WTC11 (cell line): ENCODE measurements at regions not wholly inside any gene's neighbourhood (a gene's known extent, or its start where the extent isn't known, plus 50 kb on each side); places are given as distances from the start of the nearest gene placed in this dataset.

ENCODE experiments used
- ATAC-seq: fragments of 200-7000 bp; cut with Tn5 transposase; 2 replicates; pipeline ENCODE4 v1.10.0; 2021; ENCODE audit warnings: mild to moderate bottlenecking, moderate library complexity
- CTCF ChIA-PET: fragments of 300-600 bp; sonication (Branson Sonifier 250); formaldehyde crosslinking; loops from one replicate; lab custom pipeline; 2021; ENCODE audit warnings: antibody characterized with exemption; lab: Charles Lee
- POLR2A ChIA-PET: fragments of 350-600 bp; sonication (Branson Sonifier 250); formaldehyde crosslinking; loops from one replicate; lab custom pipeline; 2021; ENCODE audit warnings: antibody characterized with exemption; lab: Charles Lee
- DNase-seq: peaks from one replicate; pipeline ENCODE4 v3.0.0; 2021; ENCODE audit warnings: low spot score
- H3K27ac Mint-ChIP-seq: 2 replicates; pipeline ENCODE4 v1.8.0; 2021; ENCODE audit warnings: mixed read lengths
- H3K27me3 Mint-ChIP-seq: 2 replicates; pipeline ENCODE4 v1.8.0; 2021; ENCODE audit warnings: low read depth, mild to moderate bottlenecking, moderate library complexity, mixed read lengths
- H3K36me3 Mint-ChIP-seq: 2 replicates; pipeline ENCODE4 v1.8.0; 2021; ENCODE audit warnings: mixed read lengths
- H3K4me1 Mint-ChIP-seq: 2 replicates; pipeline ENCODE4 v1.8.0; 2022; ENCODE audit warnings: mixed read lengths
- H3K4me3 Mint-ChIP-seq: 2 replicates; pipeline ENCODE4 v1.8.0; 2021; ENCODE audit warnings: mild to moderate bottlenecking, moderate library complexity, mixed read lengths
- H3K9me3 Mint-ChIP-seq: 2 replicates; pipeline ENCODE4 v1.8.0; 2021; ENCODE audit warnings: mixed read lengths
- ATF1 ChIP-seq: sonication (generic); formaldehyde crosslinking; IDR thresholded peaks from 2 replicates; pipeline ENCODE4 v1.8.1; 2023; ENCODE audit warnings: mild to moderate bottlenecking, moderate library complexity, missing genetic modification reagents
- FOXK1 ChIP-seq: sonication (generic); formaldehyde crosslinking; IDR thresholded peaks from 2 replicates; pipeline ENCODE4 v1.8.0; 2022; ENCODE audit warnings: mild to moderate bottlenecking, moderate library complexity, missing genetic modification reagents
- GABPB1 ChIP-seq: sonication (generic); formaldehyde crosslinking; IDR thresholded peaks from 2 replicates; pipeline ENCODE4 v1.8.1; 2023; ENCODE audit warnings: mild to moderate bottlenecking, missing genetic modification reagents
- HMGA2 ChIP-seq: fragments of 250-450 bp; sonication (Bioruptor Pico); IDR thresholded peaks from 2 replicates; pipeline ENCODE4 v1.4.0; 2021; ENCODE audit warnings: mild to moderate bottlenecking, moderate library complexity
- IRF2 ChIP-seq: sonication (generic); formaldehyde crosslinking; IDR thresholded peaks from 2 replicates; pipeline ENCODE4 v1.8.0; 2022; ENCODE audit warnings: low read depth, missing genetic modification reagents, borderline replicate concordance
- JUN ChIP-seq: sonication (generic); formaldehyde crosslinking; IDR thresholded peaks from 2 replicates; pipeline ENCODE4 v1.8.0; 2023; ENCODE audit warnings: mild to moderate bottlenecking, missing genetic modification reagents
- NFE2L1 ChIP-seq: sonication (generic); formaldehyde crosslinking; IDR thresholded peaks from 2 replicates; pipeline ENCODE4 v1.8.1; 2023; ENCODE audit warnings: missing genetic modification reagents
- NR3C1 ChIP-seq: sonication (generic); formaldehyde crosslinking; conservative IDR thresholded peaks from 2 replicates; pipeline ENCODE4 v1.8.1; 2023; ENCODE audit warnings: low read depth, mild to moderate bottlenecking, missing genetic modification reagents
- OVOL2 ChIP-seq: fragments of 250-450 bp; sonication (Bioruptor Pico); IDR thresholded peaks from 2 replicates; pipeline ENCODE4 v1.9.0; 2021; ENCODE audit warnings: mild to moderate bottlenecking, borderline replicate concordance
- TEAD4 ChIP-seq: sonication (generic); formaldehyde crosslinking; IDR thresholded peaks from 2 replicates; pipeline ENCODE4 v1.8.0; 2022; ENCODE audit warnings: mild to moderate bottlenecking, missing genetic modification reagents
- TP53 ChIP-seq: sonication (generic); formaldehyde crosslinking; IDR thresholded peaks from 2 replicates; pipeline ENCODE4 v1.8.1; 2023; ENCODE audit warnings: mild to moderate bottlenecking, missing genetic modification reagents
- ZNF232 ChIP-seq: sonication (generic); formaldehyde crosslinking; IDR thresholded peaks from 2 replicates; pipeline ENCODE4 v1.8.0; 2022; ENCODE audit warnings: mild to moderate bottlenecking, missing genetic modification reagents
- TF ChIP-seq, protein P1 (sequence below): sonication (generic); formaldehyde crosslinking; IDR thresholded peaks from 2 replicates; pipeline ENCODE4 v1.8.0; 2022; ENCODE audit warnings: mild to moderate bottlenecking, missing genetic modification reagents
- TF ChIP-seq, protein P2 (sequence below): sonication (generic); formaldehyde crosslinking; IDR thresholded peaks from 2 replicates; pipeline ENCODE4 v1.8.1; 2023; ENCODE audit warnings: mild to moderate bottlenecking, missing genetic modification reagents, borderline replicate concordance
- TF ChIP-seq, protein P3 (sequence below): sonication (generic); formaldehyde crosslinking; conservative IDR thresholded peaks from 2 replicates; pipeline ENCODE4 v1.8.1; 2023; ENCODE audit warnings: mild to moderate bottlenecking, low read depth, missing genetic modification reagents, moderate library complexity
- TF ChIP-seq, protein P4 (sequence below): fragments of 200-600 bp; IDR thresholded peaks from 2 replicates; pipeline ENCODE4 v1.8.0; 2022; ENCODE audit warnings: antibody characterized with exemption
- TF ChIP-seq, protein P5 (sequence below): sonication (generic); formaldehyde crosslinking; IDR thresholded peaks from 2 replicates; pipeline ENCODE4 v1.8.1; 2023; ENCODE audit warnings: mild to moderate bottlenecking, missing genetic modification reagents

DNA sequence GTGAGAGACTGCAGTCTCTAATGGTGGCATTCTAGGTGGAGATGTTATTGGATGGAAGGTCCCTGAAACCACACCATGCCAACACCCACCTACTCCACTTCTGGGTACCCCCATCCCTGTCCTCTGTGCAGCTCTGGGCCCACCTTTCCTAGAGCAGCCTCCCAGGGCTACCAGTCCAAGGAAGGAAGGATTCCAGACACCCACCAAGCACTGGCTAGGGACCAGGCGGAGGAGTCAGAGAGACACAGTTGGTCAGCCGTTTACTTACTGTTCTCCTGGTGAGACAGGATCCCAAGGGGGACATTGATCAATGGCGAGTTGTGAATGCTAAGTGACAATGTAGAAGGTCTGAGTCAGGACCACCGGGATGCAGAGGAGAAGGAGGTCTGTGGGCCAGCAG lies 151.6 kb downstream of the TTC32 start (continued):
- TF ChIP-seq NFE2L1 (CRISPR knock-in tag) = no peak
- TF ChIP-seq, protein P1, sequence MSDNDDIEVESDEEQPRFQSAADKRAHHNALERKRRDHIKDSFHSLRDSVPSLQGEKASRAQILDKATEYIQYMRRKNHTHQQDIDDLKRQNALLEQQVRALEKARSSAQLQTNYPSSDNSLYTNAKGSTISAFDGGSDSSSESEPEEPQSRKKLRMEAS = no peak
- TF ChIP-seq HMGA2 = no peak
- TF ChIP-seq, protein P2, sequence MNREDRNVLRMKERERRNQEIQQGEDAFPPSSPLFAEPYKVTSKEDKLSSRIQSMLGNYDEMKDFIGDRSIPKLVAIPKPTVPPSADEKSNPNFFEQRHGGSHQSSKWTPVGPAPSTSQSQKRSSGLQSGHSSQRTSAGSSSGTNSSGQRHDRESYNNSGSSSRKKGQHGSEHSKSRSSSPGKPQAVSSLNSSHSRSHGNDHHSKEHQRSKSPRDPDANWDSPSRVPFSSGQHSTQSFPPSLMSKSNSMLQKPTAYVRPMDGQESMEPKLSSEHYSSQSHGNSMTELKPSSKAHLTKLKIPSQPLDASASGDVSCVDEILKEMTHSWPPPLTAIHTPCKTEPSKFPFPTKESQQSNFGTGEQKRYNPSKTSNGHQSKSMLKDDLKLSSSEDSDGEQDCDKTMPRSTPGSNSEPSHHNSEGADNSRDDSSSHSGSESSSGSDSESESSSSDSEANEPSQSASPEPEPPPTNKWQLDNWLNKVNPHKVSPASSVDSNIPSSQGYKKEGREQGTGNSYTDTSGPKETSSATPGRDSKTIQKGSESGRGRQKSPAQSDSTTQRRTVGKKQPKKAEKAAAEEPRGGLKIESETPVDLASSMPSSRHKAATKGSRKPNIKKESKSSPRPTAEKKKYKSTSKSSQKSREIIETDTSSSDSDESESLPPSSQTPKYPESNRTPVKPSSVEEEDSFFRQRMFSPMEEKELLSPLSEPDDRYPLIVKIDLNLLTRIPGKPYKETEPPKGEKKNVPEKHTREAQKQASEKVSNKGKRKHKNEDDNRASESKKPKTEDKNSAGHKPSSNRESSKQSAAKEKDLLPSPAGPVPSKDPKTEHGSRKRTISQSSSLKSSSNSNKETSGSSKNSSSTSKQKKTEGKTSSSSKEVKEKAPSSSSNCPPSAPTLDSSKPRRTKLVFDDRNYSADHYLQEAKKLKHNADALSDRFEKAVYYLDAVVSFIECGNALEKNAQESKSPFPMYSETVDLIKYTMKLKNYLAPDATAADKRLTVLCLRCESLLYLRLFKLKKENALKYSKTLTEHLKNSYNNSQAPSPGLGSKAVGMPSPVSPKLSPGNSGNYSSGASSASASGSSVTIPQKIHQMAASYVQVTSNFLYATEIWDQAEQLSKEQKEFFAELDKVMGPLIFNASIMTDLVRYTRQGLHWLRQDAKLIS (CRISPR knock-in tag) = no peak
- TF ChIP-seq, all 79 proteins: peak for 0

DNA sequence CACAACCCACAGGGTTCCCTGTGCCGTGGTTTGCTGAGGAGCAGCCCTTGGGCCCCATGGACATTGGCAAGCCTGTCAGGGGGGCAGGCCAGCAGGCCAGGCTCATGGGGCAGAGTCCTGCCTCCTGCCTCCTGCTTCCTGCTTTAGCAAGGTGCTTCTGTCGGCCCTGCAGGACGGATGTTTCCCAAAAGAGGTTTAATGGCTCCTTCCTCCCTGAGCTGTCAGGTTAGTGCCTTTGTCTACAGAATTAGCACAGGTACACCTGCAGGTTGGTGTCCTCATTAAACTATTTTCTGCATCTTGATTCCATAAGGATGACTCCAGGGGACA lies 152.3 kb downstream of the TTC32 start:
- no peak overlapping the region for H3K4me3 Mint-ChIP-seq
- CTCF ChIA-PET = no interaction called here

DNA sequence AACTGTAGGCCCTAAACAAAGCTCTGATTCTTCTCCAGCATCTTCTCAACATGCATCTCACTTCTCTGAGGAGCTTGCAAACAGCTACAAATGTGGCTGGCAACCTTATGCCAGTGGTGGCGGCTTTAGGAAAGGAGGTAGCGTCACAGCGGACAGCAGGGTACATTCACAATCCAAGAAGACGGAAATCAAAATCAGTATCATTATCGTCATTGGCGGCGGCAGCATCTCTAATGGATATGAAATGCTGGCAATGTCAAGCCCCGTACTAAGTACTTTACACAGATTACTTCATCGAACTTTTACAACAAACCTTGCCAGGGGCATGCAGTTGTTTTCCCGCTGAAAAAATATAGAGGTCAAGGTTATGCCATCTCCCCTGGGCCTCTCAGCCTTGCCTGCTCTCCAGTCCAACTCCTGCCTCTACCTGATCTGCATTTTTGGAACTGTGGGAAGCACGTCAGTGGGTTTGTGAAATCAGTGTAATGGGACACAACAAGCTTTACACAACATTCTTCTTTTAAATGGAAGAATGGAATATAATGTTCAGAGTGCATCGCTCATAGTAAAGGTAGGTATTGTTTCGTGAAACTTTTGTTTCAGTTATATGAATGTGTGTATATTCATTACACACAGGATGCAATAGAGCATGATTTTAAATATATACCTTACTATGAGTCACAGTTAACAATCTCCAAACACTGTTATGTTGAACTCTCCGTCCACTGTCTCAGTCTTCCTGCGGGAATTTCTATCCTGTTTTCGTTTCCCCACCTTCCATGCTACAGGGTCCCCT lies 152.9 kb downstream of the TTC32 start:
- ATAC-seq (no peak), DNase-seq (no peak)
- ChIA-PET CTCF (interaction anchor here (1.5 to 3.5 kb wide), 3 partner anchors 45 to 391 kb away, joined by 4 to 30 read pairs (median 14); partner anchors contain the start of gene OSR1), POLR2A (no interaction called here)
- no peaks in the 10 kb centered on the region for H3K36me3 Mint-ChIP-seq
- no peak overlapping the region for H3K27ac Mint-ChIP-seq
- no peaks in the 10 kb centered on the region for H3K9me3 Mint-ChIP-seq
- H3K4me1 Mint-ChIP-seq = no peaks in the 10 kb centered on the region
- H3K27me3 Mint-ChIP-seq = no peaks in the 10 kb centered on the region
- no peak overlapping the region for H3K4me3 Mint-ChIP-seq
- TF ChIP-seq IRF2 (CRISPR knock-in tag) (no peak), OVOL2 (CRISPR knock-in tag) (no peak), NR3C1 (CRISPR knock-in tag) (no peak), GABPB1 (CRISPR knock-in tag) (no peak), TP53 (CRISPR knock-in tag) (no peak), TEAD4 (CRISPR knock-in tag) (no peak), JUN (CRISPR knock-in tag) (no peak), FOXK1 (no peak)
- TF ChIP-seq, protein P2 (CRISPR knock-in tag) = no peak
- TF ChIP-seq, protein P3, sequence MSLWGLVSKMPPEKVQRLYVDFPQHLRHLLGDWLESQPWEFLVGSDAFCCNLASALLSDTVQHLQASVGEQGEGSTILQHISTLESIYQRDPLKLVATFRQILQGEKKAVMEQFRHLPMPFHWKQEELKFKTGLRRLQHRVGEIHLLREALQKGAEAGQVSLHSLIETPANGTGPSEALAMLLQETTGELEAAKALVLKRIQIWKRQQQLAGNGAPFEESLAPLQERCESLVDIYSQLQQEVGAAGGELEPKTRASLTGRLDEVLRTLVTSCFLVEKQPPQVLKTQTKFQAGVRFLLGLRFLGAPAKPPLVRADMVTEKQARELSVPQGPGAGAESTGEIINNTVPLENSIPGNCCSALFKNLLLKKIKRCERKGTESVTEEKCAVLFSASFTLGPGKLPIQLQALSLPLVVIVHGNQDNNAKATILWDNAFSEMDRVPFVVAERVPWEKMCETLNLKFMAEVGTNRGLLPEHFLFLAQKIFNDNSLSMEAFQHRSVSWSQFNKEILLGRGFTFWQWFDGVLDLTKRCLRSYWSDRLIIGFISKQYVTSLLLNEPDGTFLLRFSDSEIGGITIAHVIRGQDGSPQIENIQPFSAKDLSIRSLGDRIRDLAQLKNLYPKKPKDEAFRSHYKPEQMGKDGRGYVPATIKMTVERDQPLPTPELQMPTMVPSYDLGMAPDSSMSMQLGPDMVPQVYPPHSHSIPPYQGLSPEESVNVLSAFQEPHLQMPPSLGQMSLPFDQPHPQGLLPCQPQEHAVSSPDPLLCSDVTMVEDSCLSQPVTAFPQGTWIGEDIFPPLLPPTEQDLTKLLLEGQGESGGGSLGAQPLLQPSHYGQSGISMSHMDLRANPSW (CRISPR knock-in tag) = no peak
- TF ChIP-seq, protein P4, sequence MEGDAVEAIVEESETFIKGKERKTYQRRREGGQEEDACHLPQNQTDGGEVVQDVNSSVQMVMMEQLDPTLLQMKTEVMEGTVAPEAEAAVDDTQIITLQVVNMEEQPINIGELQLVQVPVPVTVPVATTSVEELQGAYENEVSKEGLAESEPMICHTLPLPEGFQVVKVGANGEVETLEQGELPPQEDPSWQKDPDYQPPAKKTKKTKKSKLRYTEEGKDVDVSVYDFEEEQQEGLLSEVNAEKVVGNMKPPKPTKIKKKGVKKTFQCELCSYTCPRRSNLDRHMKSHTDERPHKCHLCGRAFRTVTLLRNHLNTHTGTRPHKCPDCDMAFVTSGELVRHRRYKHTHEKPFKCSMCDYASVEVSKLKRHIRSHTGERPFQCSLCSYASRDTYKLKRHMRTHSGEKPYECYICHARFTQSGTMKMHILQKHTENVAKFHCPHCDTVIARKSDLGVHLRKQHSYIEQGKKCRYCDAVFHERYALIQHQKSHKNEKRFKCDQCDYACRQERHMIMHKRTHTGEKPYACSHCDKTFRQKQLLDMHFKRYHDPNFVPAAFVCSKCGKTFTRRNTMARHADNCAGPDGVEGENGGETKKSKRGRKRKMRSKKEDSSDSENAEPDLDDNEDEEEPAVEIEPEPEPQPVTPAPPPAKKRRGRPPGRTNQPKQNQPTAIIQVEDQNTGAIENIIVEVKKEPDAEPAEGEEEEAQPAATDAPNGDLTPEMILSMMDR = no peak

More for the DNA sequence above, 152.3 kb downstream of the TTC32 start:
- Mint-ChIP-seq H3K9me3 (no peaks in the 10 kb centered on the region), H3K27me3 (no peaks in the 10 kb centered on the region), H3K36me3 (no peaks in the 10 kb centered on the region), H3K4me1 (no peaks in the 10 kb centered on the region), H3K27ac (no peak overlapping the region)
- POLR2A ChIA-PET = no interaction called here
- DNase-seq (no peak), ATAC-seq (no peak)
- TF ChIP-seq ZNF232 (CRISPR knock-in tag) (no peak), ATF1 (CRISPR knock-in tag) (no peak), JUN (CRISPR knock-in tag) (no peak)
- TF ChIP-seq, protein P5, sequence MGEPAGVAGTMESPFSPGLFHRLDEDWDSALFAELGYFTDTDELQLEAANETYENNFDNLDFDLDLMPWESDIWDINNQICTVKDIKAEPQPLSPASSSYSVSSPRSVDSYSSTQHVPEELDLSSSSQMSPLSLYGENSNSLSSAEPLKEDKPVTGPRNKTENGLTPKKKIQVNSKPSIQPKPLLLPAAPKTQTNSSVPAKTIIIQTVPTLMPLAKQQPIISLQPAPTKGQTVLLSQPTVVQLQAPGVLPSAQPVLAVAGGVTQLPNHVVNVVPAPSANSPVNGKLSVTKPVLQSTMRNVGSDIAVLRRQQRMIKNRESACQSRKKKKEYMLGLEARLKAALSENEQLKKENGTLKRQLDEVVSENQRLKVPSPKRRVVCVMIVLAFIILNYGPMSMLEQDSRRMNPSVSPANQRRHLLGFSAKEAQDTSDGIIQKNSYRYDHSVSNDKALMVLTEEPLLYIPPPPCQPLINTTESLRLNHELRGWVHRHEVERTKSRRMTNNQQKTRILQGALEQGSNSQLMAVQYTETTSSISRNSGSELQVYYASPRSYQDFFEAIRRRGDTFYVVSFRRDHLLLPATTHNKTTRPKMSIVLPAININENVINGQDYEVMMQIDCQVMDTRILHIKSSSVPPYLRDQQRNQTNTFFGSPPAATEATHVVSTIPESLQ (CRISPR knock-in tag) = no peak
